ENCODE measurements at regions not wholly inside any gene's neighbourhood (a gene's known extent, or its start where the extent isn't known, plus 50 kb on each side); places are given as distances from the start of the nearest gene placed in this dataset.
A peak's percentile ranks its signal among the peaks of the same experiment; 100 is the strongest.

- DNase-seq, result no peak
These were observed 61.7 kb upstream of the PSD2 start for GRCh38 chr5:139733698-139734538.

- DNase-seq, result no peak
These were observed 61.1 kb upstream of the PSD2 start for GRCh38 chr5:139734539-139734916.

- DNase-seq, result no peak
These were observed 57.1 kb upstream of the PSD2 start for GRCh38 chr5:139738193-139739149.

- DNase-seq, result no peak
These were observed 56.2 kb upstream of the PSD2 start for GRCh38 chr5:139739150-139739974.

GRCh38 chr5:139740138-139740991 lies 55.2 kb upstream of the PSD2 start:
- DNase-seq, result no peak

GRCh38 chr5:139740992-139741672 lies 54.5 kb upstream of the PSD2 start:
- no peak for DNase-seq

GRCh38 chr5:139741823-139742172 lies 53.8 kb upstream of the PSD2 start:
- no peak for DNase-seq

GRCh38 chr5:139742173-139742903 lies 53.3 kb upstream of the PSD2 start:
- no peak for DNase-seq

- DNase-seq, result no peak
These were observed 52.4 kb upstream of the PSD2 start for GRCh38 chr5:139743001-139743771.

- DNase-seq, result no peak
These were observed 51.8 kb upstream of the PSD2 start for GRCh38 chr5:139743804-139744203.

- no peak for DNase-seq
These were observed 51.0 kb upstream of the PSD2 start for GRCh38 chr5:139744471-139745131.

- no peak for DNase-seq
These were observed 50.3 kb upstream of the PSD2 start for GRCh38 chr5:139745132-139745799.

GRCh38 chr5:139745800-139746690 lies 49.6 kb upstream of the PSD2 start:
- peak; percentile 27 for DNase-seq

Data from activated gamma-delta T cell (primary cell).